ENCODE measurements at regions not wholly inside any gene's neighbourhood (a gene's known extent, or its start where the extent isn't known, plus 50 kb on each side); places are given as distances from the start of the nearest gene placed in this dataset.

DNA sequence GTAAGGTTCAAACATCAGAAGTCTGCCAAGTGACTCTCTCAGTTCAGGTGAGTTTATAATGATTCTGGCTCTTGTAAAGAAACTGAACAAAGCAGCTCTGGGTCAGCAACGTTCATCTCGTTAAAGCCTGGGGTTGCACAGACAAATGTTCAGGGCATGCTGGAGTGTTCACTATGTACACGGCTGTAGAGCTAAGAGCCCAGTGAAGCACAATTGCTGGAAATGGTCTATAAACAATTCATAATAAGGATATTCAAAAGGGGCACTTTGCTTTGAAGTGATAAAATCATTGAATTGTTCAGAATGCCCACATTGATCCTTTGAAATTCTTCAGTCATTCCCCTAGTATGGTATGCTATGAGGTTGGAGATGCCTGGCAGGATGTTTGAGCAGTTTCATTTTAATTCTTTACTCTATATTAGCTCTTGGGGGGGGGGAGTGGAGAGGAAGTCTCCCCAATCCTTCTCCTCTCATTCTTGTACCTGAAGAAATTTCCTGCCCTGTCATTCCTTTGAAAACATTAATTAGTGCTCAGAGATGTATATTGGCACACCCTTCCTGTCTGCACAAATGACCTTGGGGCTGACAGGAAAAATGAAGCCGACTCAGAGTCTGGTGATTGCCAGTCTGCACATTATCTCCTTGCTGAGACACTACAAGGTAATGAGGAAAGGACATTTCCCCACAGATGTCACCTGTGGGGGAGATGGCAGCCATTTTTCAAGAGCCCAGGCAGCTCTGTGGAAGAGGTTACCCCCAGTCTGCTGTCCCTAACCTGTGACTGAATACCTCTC, 145.5 kb downstream of the DLEU7 start:
- no peak for DNase-seq

GRCh38 chr13:50699874-50700663, 143.4 kb downstream of the DLEU7 start:
- DNase-seq, result no peak

- no peak for DNase-seq
Measured at GRCh38 chr13:50700664-50701305, 142.7 kb downstream of the DLEU7 start.

DNA sequence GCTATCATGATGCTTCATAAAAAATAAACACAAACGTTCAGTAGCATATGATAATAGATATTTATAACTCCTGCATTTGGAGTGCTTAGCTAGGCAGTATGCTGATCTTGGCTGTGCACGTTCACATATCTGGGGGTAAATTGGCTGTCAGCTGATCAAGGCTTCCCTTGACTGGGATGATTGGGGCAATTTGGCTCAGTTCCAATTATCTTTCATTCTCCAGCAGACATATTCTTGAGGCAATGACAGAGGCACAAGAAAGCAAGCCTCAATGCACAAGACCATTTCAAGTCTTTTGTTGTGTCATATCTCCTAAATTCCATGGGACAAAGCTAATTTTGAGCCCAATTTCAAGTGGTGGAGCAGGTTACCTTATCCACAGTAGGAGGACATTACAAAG, 142.0 kb downstream of the DLEU7 start:
- no peak for DNase-seq

DNA sequence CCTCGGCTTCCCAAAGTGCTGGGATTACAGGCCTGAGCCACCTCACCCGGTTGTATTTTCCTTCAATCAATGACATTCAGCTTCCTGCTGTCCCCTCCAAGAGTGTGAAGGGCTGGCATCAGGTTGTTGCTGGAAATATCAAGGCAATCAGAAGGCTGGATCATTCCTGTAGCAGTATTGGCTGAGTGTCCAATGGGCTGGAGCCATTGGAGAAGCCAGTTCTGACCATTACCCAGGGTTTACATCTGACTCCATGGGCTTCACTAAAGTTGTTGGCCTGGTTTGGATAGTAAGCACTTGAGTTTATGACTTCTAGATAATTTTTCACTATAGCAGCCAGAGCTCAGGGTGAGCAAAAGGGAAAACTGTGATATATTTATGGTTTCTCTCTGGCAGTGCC, 137.0 kb downstream of the DLEU7 start:
- DNase-seq, result no peak

- no peak for DNase-seq
Measured at GRCh38 chr13:50707628-50708027, 135.9 kb downstream of the DLEU7 start.

DNA sequence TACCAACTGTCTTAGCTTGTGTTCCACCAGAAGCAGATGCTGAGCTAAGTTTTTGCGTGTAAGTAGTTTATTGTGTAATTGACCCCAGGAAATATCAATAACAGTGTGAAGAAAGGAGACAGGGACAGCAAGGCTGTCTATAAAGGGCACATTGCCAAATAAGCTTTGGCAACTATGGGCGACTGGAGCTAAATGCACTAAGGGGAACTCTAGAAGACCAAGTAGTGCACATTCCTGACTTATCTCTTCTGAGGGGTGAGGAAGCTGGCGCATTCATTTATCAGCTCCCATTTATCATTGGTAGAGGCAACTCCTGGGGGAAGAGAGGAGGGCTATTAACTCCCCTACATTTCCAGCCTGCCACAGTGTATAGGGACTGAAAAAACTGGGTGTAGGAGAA, 135.0 kb downstream of the DLEU7 start:
- DNase-seq, result no peak

- DNase-seq, result no peak
Measured at GRCh38 chr13:50709058-50709457, 134.4 kb downstream of the DLEU7 start.

DNA sequence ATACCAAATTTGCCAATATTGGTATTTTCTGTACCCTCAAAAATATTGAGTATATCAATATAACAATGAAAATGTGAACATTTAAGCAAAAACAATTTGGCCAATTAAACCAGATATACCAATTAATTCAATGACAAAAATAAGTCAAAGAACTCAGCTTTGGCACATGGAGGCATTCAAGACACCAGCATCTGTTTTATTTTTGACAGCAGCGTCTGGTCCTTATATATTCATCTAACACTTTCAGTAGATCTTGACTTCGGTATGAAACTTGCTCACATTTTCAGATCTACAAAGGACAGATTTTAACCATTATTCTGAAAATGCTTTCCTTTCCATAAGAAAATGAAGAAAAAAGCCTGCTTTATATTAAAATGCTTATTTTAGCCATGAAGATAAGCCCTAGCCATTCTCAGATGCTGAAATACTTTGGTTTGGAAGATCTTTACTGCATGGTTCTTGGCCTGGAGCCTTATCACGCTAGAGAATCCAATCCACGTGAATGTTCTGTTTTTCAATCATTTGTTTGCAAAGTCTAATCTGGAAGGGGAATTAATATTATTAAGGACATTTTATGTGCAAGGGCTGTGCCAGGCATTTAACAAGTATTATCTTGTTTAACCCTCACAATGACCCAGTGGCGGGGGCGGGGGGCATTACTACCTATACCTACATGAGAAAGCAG, 132.2 kb downstream of the DLEU7 start:
- no peak for DNase-seq

- no peak for DNase-seq
Measured at GRCh38 chr13:50711996-50712395, 131.5 kb downstream of the DLEU7 start.

- DNase-seq, result no peak
Measured at GRCh38 chr13:50712456-50712855, 131.0 kb downstream of the DLEU7 start.

DNA sequence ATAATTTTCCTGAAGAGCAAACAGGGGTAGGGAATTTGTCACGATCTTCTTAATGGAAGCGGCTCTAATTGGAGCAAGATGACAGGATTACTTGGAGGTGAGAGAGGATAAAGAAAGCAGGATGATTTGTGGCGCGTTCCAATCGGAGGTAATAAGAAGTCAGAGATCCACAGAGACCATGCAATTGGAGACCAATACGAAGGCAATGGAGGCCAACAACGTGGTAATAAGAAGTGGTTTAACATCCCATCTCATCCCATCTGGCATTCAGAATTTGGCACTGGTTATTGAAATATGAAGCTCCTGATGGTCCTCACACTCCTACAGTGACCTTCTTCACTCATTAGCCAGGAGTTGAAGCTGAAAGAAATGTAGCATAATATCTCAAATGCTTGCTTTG, 130.6 kb downstream of the DLEU7 start:
- no peak for DNase-seq

- peak; percentile 31 to 42 for DNase-seq
Measured at GRCh38 chr13:50713523-50714248, 129.8 kb downstream of the DLEU7 start.

- no peak for DNase-seq
Measured at GRCh38 chr13:50714891-50715290, 128.6 kb downstream of the DLEU7 start.

- peak in 1 of 2 donors; percentile 45 for DNase-seq
Measured at GRCh38 chr13:50715402-50716146, 127.9 kb downstream of the DLEU7 start.

GRCh38 chr13:50720861-50721671, 122.4 kb downstream of the DLEU7 start:
- DNase-seq, result no peak

GRCh38 chr13:50721672-50721992, 121.9 kb downstream of the DLEU7 start:
- DNase-seq, result no peak

GRCh38 chr13:50722440-50723125, 120.9 kb downstream of the DLEU7 start:
- no peak for DNase-seq

- DNase-seq, result no peak
Measured at GRCh38 chr13:50724438-50724837, 119.1 kb downstream of the DLEU7 start.

GRCh38 chr13:50724913-50725312, 118.6 kb downstream of the DLEU7 start:
- no peak for DNase-seq
